HG02623 (cell line): ENCODE measurements at regions not wholly inside any gene's neighbourhood (a gene's known extent, or its start where the extent isn't known, plus 50 kb on each side); places are given as distances from the start of the nearest gene placed in this dataset.
"Not testable (repeated sequence)": the region's sequence is repeated elsewhere in the genome, so short reads cannot be mapped to it uniquely, and the experiment has no call there.

Source experiments
- ATAC-seq: cut with Tn5 transposase; IDR thresholded peaks from one replicate; pipeline ENCODE4 v1.9.1; 2021; ENCODE audit warnings: moderate library complexity; ENCODE audit not compliant: unreplicated experiment

- ATAC-seq: not testable (repeated sequence)
Measured at GRCh38 chr5:17032314-17032985, 96.4 kb upstream of the MYO10 start.

DNA sequence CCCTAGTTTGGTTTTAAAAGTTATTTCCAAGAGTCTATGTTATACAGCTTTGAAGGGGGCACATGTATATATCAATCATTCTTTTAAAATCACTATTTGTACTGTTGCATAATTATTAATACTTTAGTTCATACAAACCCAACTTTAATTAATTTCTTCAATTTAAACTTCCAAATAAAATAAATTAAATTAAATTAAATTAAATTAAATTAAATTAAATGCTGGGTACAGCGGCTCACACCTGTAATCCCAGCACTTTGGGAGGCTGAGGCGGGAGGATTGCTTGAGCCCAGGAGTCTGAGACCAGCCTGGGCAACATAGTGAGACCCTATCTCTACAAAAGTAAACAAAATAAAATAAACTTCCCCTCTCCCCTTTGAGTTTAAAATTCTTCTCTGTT, 98.9 kb upstream of the MYO10 start:
- not testable (repeated sequence) for ATAC-seq

- ATAC-seq: no peak
Measured at GRCh38 chr5:17037751-17038150, 101.7 kb upstream of the MYO10 start.

DNA sequence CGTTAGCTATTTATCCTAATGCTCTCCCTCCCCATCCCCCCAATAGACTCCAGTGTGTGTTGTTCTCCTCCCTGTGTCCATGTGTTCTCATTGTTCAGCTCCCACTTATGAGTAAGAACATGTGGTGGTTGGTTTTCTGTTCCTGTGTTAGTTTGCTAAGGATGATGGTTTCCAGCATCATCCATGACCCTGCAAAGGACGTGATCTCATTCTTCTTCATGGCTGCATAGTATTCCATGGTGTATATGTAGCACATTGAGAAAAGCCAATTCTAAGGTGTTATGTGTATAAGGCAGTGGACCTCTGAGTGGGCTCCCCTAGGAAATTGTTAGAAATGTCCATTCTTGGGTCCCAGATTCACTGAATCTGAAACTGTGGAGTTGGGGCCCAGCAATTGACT, 103.1 kb upstream of the MYO10 start:
- no peak for ATAC-seq

DNA sequence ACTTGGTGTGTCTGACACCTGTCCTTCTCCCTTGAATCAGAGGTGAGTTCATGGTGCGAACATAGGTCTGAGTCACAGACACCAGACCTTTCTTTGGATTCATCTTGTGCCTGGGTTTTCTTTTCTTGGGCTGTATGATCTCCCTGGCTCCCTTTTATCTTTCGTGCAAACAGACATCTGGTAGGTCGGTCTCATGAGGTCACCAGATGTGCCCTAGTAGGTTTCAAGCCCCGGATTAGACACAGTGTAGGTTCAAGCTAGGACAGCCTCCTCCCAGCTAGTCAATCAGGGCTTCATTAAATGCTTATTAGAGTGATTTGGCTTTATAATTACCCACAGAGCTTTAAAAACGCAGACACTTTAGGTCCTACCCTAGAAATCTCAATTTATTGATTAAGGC, 106.0 kb upstream of the MYO10 start:
- no peak for ATAC-seq

- ATAC-seq: no peak
Measured at GRCh38 chr5:17046320-17046719, 110.2 kb upstream of the MYO10 start.

DNA sequence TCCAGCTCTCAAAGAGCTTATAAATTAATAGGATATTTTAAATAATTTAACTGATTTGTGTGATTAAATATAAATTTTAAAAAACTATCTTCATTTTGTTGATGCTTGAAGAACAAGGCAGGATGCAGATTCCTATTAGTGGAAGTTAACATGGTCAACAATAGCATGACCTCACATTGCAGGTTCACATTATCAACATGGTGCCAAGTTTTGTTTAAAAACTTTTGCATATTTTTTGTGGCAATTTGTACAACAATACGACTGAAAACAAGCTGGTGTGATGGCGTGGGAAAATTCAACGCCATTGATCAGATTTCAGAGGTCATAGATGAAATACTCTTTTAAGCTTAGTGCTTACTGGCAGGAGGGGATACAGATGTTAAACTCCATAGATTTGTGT, 114.1 kb upstream of the MYO10 start:
- no peak for ATAC-seq

DNA sequence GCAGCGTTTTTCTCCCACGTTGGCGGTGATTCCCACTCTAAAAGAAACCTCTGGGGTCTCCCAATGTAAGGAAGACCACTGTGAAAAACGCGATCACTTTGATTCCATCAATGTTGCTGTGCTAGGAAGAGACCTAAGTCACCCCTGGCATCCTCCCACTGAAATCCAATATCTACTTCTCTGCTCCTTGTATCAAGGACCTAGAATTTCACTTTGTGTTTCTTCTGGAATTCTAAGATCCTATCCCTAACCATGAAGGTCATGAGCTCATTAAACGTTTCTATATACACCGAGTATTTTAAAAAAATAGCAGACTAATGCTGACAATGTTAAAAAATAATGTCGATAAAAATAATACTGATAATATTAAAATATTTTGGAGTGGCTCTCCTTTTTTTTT, 118.8 kb upstream of the MYO10 start:
- no peak for ATAC-seq

GRCh38 chr5:17056141-17056631, 120.1 kb upstream of the MYO10 start:
- ATAC-seq: no peak

- no peak for ATAC-seq
Measured at GRCh38 chr5:17058438-17058837, 122.3 kb upstream of the MYO10 start.

- ATAC-seq: no peak
Measured at GRCh38 chr5:17061973-17062470, 125.9 kb upstream of the MYO10 start.

GRCh38 chr5:17062741-17063140, 126.7 kb upstream of the MYO10 start:
- ATAC-seq: not testable (repeated sequence)

DNA sequence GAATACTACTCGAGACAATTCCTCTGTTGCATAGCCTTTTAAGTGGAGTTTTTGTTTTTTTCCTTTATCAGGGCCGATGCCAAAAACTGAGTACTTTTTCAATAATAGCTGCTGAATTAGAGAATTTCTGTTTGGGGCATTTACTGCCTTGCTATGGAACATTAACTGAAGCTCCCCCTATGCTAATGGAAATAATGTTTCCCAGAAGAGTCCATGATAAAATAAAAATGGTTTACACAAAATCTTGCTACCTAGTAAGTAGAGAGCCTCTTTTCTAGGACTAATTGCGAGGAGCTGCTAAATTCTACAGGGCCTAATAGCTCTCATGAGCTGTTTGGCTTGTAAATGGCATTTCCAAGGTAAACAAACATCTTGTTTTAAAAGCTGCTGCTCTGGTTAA, 128.2 kb upstream of the MYO10 start:
- no peak for ATAC-seq

- no peak for ATAC-seq
Measured at GRCh38 chr5:17065458-17065857, 129.4 kb upstream of the MYO10 start.

- ATAC-seq: not testable (repeated sequence)
Measured at GRCh38 chr5:17066026-17066425, 129.9 kb upstream of the MYO10 start.

DNA sequence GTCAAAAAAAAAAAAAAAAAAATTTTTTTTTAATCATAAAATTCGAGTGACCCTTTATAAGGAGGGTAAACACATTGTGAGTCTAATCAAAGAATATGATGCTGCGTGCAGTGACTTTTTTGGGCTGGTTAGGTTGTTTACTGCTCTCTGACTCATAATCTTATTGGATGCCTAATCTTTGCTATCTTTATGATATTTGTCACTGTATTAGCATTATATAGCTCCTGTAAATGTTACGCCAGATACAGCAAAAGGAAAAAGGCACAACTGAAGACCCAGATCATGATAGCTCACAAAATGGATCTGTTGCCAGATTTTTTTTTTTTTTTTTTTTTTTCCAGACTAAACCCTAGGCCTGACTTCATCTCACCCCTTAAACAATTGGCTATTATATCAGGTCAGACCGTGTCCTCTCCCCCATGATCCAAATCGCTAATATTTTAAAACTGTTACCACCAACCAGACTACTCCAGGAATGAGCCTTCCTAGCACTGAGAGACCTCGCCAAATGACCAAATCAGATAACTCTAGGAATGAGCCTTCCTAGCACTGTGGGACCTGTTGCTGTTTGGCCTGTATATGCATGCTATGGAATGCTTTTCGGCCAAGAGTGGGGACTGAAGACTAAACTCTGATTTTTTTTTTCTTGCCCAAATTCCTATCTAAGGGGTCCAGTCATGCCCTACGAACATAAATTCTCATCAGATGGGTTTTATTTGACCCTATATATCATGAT, 131.7 kb upstream of the MYO10 start:
- no peak for ATAC-seq

GRCh38 chr5:17069995-17070511, 134.0 kb upstream of the MYO10 start:
- no peak for ATAC-seq

- ATAC-seq: no peak
Measured at GRCh38 chr5:17070647-17071046, 134.6 kb upstream of the MYO10 start.

GRCh38 chr5:17075236-17075635, 139.1 kb upstream of the MYO10 start:
- no peak for ATAC-seq

DNA sequence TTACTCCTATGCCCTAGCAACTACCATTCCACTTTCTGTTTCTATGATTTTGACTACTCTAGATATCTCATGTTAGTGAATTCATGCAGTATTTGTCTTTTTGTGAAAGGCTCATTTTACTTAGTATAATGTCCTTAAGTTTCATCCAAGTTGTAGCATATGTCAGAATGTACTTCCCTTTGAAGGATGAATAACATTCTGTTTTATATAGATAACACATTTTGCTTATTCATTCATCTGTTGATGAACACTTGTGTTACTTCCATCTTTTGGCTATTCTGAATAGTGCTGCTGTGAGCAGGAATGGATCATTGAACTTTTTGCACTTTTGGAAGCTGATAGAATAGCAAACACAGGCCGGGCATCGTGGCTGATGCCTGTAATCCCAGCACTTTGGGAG, 140.2 kb upstream of the MYO10 start:
- no peak for ATAC-seq

GRCh38 chr5:17077440-17078233, 139.8 kb upstream of the BASP1 start:
- no peak for ATAC-seq
